Trophoblast cell (in vitro differentiated cells and primary cell): ENCODE measurements at regions not wholly inside any gene's neighbourhood (a gene's known extent, or its start where the extent isn't known, plus 50 kb on each side); places are given as distances from the start of the nearest gene placed in this dataset.

Source experiments
- DNase-seq, 2 donors: peaks; one replicate each; pipeline ENCODE4 v3.0.0-alpha.2; 2016
- H2AFZ ChIP-seq: 2 replicates; pipeline ENCODE4 v1.6.1; 2013; ENCODE audit warnings: low read length, moderate library complexity, mild to moderate bottlenecking; ENCODE audit not compliant: insufficient read depth, poor library complexity
- H2AK5ac ChIP-seq: 2 replicates; pipeline ENCODE4 v1.6.1; 2013; ENCODE audit warnings: mild to moderate bottlenecking, low read length
- H2BK120ac ChIP-seq: 2 replicates; pipeline ENCODE4 v1.6.1; 2013; ENCODE audit warnings: low read length, mild to moderate bottlenecking, moderate library complexity; ENCODE audit not compliant: insufficient read depth, poor library complexity
- H2BK12ac ChIP-seq: 2 replicates; pipeline ENCODE4 v1.6.1; 2013; ENCODE audit warnings: mild to moderate bottlenecking, low read length, moderate library complexity
- H2BK5ac ChIP-seq: 2 replicates; pipeline ENCODE4 v1.6.1; 2013; ENCODE audit warnings: low read length, low read depth, moderate library complexity, mild to moderate bottlenecking; ENCODE audit not compliant: poor library complexity
- H3K14ac ChIP-seq: 2 replicates; pipeline ENCODE4 v1.6.1; 2013; ENCODE audit warnings: mild to moderate bottlenecking, low read length
- H3K18ac ChIP-seq: 2 replicates; pipeline ENCODE4 v1.6.1; 2013; ENCODE audit warnings: mild to moderate bottlenecking, low read length
- H3K23ac ChIP-seq: 2 replicates; pipeline ENCODE4 v1.6.1; 2013; ENCODE audit warnings: low read length
- H3K27ac ChIP-seq: 2 replicates; pipeline ENCODE4 v1.5.1; 2013; ENCODE audit warnings: low read depth, mild to moderate bottlenecking, inconsistent platforms, low read length, moderate library complexity
- H3K27me3 ChIP-seq: 2 replicates; pipeline ENCODE4 v1.6.1; 2013; ENCODE audit warnings: inconsistent platforms, mild to moderate bottlenecking, low read length, moderate library complexity; ENCODE audit not compliant: insufficient read depth
- H3K36me3 ChIP-seq, 2 experiments: 1 replicate in 1 of 2; 2 replicates in 1 of 2; pipeline ENCODE4 v1.6.1; 2013; ENCODE audit warnings: low read length in 2 of 2, mild to moderate bottlenecking in 2 of 2, moderate library complexity in 1 of 2; ENCODE audit not compliant: insufficient read depth in 2 of 2, control insufficient read depth in 1 of 2
- H3K4ac ChIP-seq: 2 replicates; pipeline ENCODE4 v1.6.1; 2013; ENCODE audit warnings: low read depth, mild to moderate bottlenecking, low read length, moderate library complexity
- H3K4me1 ChIP-seq, 2 experiments: 1 replicate in 1 of 2; 2 replicates in 1 of 2; pipeline ENCODE4 v1.6.1; 2013; ENCODE audit warnings: low read length in 2 of 2, mild to moderate bottlenecking in 2 of 2, moderate library complexity in 1 of 2; ENCODE audit not compliant: insufficient read depth in 2 of 2, control insufficient read depth in 1 of 2
- H3K4me2 ChIP-seq: 2 replicates; pipeline ENCODE4 v1.6.1; 2013; ENCODE audit warnings: inconsistent platforms, mild to moderate bottlenecking, low read length, moderate library complexity
- H3K4me3 ChIP-seq: 2 replicates; pipeline ENCODE4 v1.5.1; 2013; ENCODE audit warnings: mild to moderate bottlenecking, low read depth, low read length, inconsistent platforms
- H3K79me1 ChIP-seq: one replicate; pipeline ENCODE4 v1.6.1; 2013; ENCODE audit warnings: low read length
- H3K79me2 ChIP-seq: 2 replicates; pipeline ENCODE4 v1.6.1; 2013; ENCODE audit warnings: low read length, mild to moderate bottlenecking; ENCODE audit not compliant: control insufficient read depth, insufficient read depth, poor library complexity
- H3K9ac ChIP-seq: 2 replicates; pipeline ENCODE4 v1.6.1; 2013; ENCODE audit warnings: mild to moderate bottlenecking, low read length
- H3K9me3 ChIP-seq: 2 replicates; pipeline ENCODE4 v1.6.1; 2013; ENCODE audit warnings: low read depth, mild to moderate bottlenecking, control low read depth, inconsistent platforms, low read length; ENCODE audit not compliant: insufficient read depth
- H4K12ac ChIP-seq: 2 replicates; pipeline ENCODE4 v1.6.1; 2013; ENCODE audit warnings: low read depth, mild to moderate bottlenecking, low read length, moderate library complexity
- H4K8ac ChIP-seq: 2 replicates; pipeline ENCODE4 v1.6.1; 2013; ENCODE audit warnings: low read depth, mild to moderate bottlenecking, low read length, moderate library complexity
- H4K91ac ChIP-seq: one replicate; pipeline ENCODE4 v1.6.1; 2013; ENCODE audit warnings: low read depth, mild to moderate bottlenecking, low read length, moderate library complexity
- WGBS: extraction: QIAGEN DNeasy Blood & Tissue Kit; methylation state at CpG from one replicate; pipeline ENCODE4 v1.1.7; 2013; ENCODE audit warnings: missing lambda C conversion rate; ENCODE audit not compliant: insufficient read length, insufficient coverage; ENCODE audit errors: extremely low coverage; 5-methylcytosine and 5-hydroxymethylcytosine counted together

DNA sequence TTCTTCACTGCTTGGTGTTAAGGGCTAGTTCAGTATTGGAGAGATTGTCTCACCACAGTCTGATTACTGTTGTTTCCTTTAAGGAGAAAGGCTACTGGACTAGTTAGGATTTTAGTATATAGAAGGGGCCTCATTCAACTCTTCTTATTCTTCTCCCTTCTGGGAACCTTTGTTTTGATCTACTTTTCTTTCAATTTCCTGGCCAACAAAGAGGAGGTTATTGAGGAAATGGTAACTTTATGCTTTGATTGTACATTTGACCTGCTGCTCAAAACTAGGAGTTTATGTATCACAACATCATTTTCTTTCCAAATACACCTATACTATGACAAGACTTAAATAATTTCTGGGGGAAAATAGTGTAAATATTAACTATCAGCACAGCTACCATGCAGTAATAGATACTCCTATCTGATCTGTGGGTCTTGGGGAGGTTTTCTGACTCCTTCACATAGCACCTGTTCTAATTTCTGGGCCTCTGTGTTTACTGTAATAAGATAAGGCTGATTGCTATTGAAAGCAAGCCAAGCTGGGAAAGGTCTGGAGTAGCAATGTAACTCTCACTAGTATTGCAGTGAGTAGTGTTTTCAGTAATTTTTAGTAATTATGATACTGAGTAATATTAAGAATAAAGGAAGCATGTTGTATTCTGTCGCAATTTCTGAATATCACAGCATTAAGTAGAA, 395.3 kb downstream of the NUP35 start:
- Histone ChIP-seq H4K91ac (no peak overlapping the region), H2BK12ac (no peak overlapping the region), H3K9me3 (no peaks in the 10 kb centered on the region), H3K4me2 (no peak overlapping the region), H3K79me1 (no peaks in the 10 kb centered on the region), H3K4me1 (no peaks in the 10 kb centered on the region), H2BK5ac (no peak overlapping the region), H3K9ac (no peak overlapping the region), H3K36me3 (no peaks in the 10 kb centered on the region), H3K23ac (no peak overlapping the region), H4K8ac (no peak overlapping the region), H3K27me3 (no peaks in the 10 kb centered on the region), H3K18ac (no peak overlapping the region), H4K12ac (no peak overlapping the region), H3K27ac (no peak overlapping the region), H2AK5ac (no peak overlapping the region), H3K4ac (no peak overlapping the region), H3K14ac (no peak overlapping the region), H2AFZ (no peak overlapping the region), H3K79me2 (no peaks in the 10 kb centered on the region), H3K4me3 (no peak overlapping the region), H2BK120ac (no peak overlapping the region)
- WGBS = no CpG with 5 or more reads among the region's 1 CpG
- DNase-seq = no peak

DNA sequence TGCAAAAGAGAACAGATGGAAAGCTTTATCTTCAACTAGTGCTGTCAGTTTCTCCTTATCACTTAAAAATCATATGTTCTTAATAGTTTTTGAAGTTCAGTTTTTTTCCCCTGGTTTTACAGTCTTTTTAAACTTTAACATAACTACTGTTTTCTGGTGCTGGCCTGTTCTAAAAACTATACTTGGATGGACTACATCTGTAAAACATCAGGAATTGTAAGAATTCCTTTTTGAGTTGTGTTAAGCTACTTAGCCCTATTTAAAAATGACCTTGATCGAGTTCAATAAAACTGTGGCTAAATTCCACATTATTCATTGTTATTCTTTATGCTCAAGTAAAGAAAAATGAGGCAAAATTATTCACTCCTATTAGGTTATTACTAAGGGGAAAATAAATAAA, 397.7 kb downstream of the NUP35 start:
- Histone ChIP-seq H3K4me1 (no peaks in the 10 kb centered on the region), H3K4me3 (no peak overlapping the region), H2AK5ac (no peak overlapping the region), H2BK12ac (no peak overlapping the region), H3K79me2 (no peaks in the 10 kb centered on the region), H3K14ac (no peak overlapping the region), H4K91ac (no peak overlapping the region), H3K27ac (no peak overlapping the region), H3K18ac (no peak overlapping the region), H3K4me2 (no peak overlapping the region), H3K79me1 (no peaks in the 10 kb centered on the region), H3K27me3 (no peaks in the 10 kb centered on the region), H2BK5ac (no peak overlapping the region), H4K12ac (no peak overlapping the region), H2AFZ (no peak overlapping the region), H4K8ac (no peak overlapping the region), H3K23ac (no peak overlapping the region), H2BK120ac (no peak overlapping the region), H3K9ac (no peak overlapping the region), H3K36me3 (no peaks in the 10 kb centered on the region), H3K4ac (no peak overlapping the region), H3K9me3 (no peaks in the 10 kb centered on the region)
- no CpG with 5 or more reads among the region's 1 CpG for WGBS
- no peak for DNase-seq

DNA sequence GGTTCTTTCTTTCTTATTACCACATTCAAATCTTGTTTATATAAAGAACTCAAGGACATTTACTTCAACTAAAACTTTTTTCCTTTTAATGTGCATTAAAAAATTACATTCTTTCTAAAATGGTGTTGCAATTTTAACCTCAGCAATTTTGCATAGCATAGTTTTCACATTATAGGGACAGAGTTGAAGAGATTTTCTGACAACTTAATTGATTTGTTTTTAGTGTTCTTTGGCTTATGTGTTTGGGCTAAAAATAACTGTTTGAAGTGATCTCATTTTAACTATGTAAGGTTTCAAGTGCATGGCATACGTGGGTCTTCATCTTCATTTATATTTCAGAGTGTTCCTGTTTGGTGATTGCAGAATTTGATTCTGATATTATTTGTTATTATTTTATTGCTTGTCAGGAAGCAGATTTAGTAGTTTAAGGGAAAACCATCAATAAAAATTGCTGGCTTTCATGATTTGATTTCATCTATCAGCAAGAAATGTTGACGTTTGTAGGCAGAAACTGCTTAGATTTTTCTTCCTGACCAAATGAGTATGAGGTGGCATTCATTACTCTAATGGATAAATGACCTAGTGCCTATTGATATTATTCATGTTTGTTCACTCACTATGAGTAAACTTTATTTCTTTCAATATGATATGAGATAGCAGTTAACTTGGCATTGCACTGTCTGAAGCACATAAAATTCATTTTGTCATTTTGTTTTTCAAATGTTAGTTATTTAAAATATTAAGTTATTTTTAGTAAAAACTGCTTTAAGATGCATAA, 398.4 kb downstream of the NUP35 start:
- no peaks in the 10 kb centered on the region for H3K4me1 ChIP-seq
- no peak overlapping the region for H2BK12ac ChIP-seq
- H3K9me3 ChIP-seq = no peaks in the 10 kb centered on the region
- no peaks in the 10 kb centered on the region for H3K27me3 ChIP-seq
- no peak overlapping the region for H2AK5ac ChIP-seq
- H3K14ac ChIP-seq = no peak overlapping the region
- H2BK5ac ChIP-seq = no peak overlapping the region
- no peaks in the 10 kb centered on the region for H3K36me3 ChIP-seq
- no peak overlapping the region for H4K12ac ChIP-seq
- H3K4me2 ChIP-seq = no peak overlapping the region
- no peak overlapping the region for H3K4ac ChIP-seq
- H3K9ac ChIP-seq = no peak overlapping the region
- H2BK120ac ChIP-seq = no peak overlapping the region
- no peak overlapping the region for H4K8ac ChIP-seq
- H2AFZ ChIP-seq = no peak overlapping the region
- no peak overlapping the region for H3K18ac ChIP-seq
- no peaks in the 10 kb centered on the region for H3K79me2 ChIP-seq
- H3K4me3 ChIP-seq = no peak overlapping the region
- H3K79me1 ChIP-seq = no peaks in the 10 kb centered on the region
- H4K91ac ChIP-seq = no peak overlapping the region
- no peak for DNase-seq
- no peak overlapping the region for H3K27ac ChIP-seq
- H3K23ac ChIP-seq = no peak overlapping the region
- WGBS = no CpG with 5 or more reads among the region's 2 CpGs

DNA sequence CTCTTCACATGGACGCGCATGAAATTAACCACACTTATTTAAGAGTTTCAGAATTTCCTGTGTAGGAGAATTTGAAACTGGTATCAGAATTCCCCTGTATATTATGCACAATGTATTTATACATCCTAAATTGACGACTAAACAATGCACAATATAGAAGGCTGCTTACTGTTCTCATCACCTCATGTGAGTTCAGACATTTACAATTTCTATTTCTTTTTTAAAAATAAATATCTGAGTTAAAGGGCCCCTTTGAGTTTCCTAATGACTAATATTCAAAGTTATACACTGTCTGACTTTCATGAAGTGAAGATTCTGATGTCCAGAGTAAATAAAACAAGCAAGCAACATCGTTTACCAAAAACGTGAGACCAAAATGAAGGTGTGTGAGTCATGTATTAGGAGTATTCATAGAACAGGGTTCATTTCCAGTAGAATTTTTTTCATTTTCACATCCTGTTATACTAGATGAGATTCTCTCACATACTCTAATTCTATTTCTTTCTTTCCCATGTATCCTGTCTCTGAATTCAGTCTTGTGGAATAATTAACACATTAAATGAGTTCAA, 406.2 kb downstream of the NUP35 start:
- no peaks in the 10 kb centered on the region for H3K4me1 ChIP-seq
- WGBS = no CpG with 5 or more reads among the region's 5 CpGs
- no peak overlapping the region for H2BK12ac ChIP-seq
- H2BK5ac ChIP-seq = no peak overlapping the region
- H3K27me3 ChIP-seq = no peaks in the 10 kb centered on the region
- H3K9me3 ChIP-seq = no peaks in the 10 kb centered on the region
- no peaks in the 10 kb centered on the region for H3K79me1 ChIP-seq
- no peak overlapping the region for H3K23ac ChIP-seq
- H3K4me3 ChIP-seq = no peak overlapping the region
- no peaks in the 10 kb centered on the region for H3K36me3 ChIP-seq
- no peak overlapping the region for H3K14ac ChIP-seq
- H4K91ac ChIP-seq = no peak overlapping the region
- H3K18ac ChIP-seq = no peak overlapping the region
- H2AK5ac ChIP-seq = no peak overlapping the region
- H3K9ac ChIP-seq = no peak overlapping the region
- no peak overlapping the region for H4K12ac ChIP-seq
- no peak overlapping the region for H4K8ac ChIP-seq
- H3K4ac ChIP-seq = no peak overlapping the region
- H2BK120ac ChIP-seq = no peak overlapping the region
- no peaks in the 10 kb centered on the region for H3K79me2 ChIP-seq
- no peak for DNase-seq
- H3K27ac ChIP-seq = no peak overlapping the region
- no peak overlapping the region for H3K4me2 ChIP-seq
- no peak overlapping the region for H2AFZ ChIP-seq
